A673 (cell line): ENCODE measurements at regions not wholly inside any gene's neighbourhood (a gene's known extent, or its start where the extent isn't known, plus 50 kb on each side); places are given as distances from the start of the nearest gene placed in this dataset.

ENCODE experiments used
- BruUV-seq: library from RNA; stranded (reverse); fragments of 400-500 nt; replicated peaks from 2 replicates; lab custom pipeline; 2021; lab: Mats Ljungman, UMichigan
- CTCF ChIA-PET: fragments of 300-600 bp; sonication (Branson Sonifier 250); formaldehyde crosslinking; loops from one replicate; lab custom pipeline; 2022; ENCODE audit warnings: antibody characterized with exemption; lab: Charles Lee
- POLR2A ChIA-PET: fragments of 300-600 bp; sonication (Branson Sonifier 250); formaldehyde crosslinking; loops from one replicate; lab custom pipeline; 2022; ENCODE audit warnings: antibody characterized with exemption; ENCODE audit not compliant: low non-redundant PET; lab: Charles Lee
- DNase-seq: peaks from one replicate; pipeline ENCODE4 v3.0.0-alpha.2; 2015; ENCODE audit warnings: low spot score
- H3K27ac ChIP-seq: fragments of 200-600 bp; sonication (generic); 2 replicates; pipeline ENCODE4 v1.5.1; 2016; ENCODE audit warnings: mixed run types, low read depth, mild to moderate bottlenecking, mixed read lengths, antibody characterized with exemption, low read length; ENCODE audit not compliant: poor library complexity, severe bottlenecking
- H3K27me3 ChIP-seq: fragments of 200-600 bp; sonication (generic); replicated peaks from 2 replicates; pipeline ENCODE4 v1.6.1; 2017; ENCODE audit warnings: mixed run types, low read depth, mild to moderate bottlenecking, mixed read lengths, antibody characterized with exemption, low read length; ENCODE audit not compliant: insufficient read depth, poor library complexity
- H3K36me3 ChIP-seq: fragments of 200-600 bp; sonication (generic); 2 replicates; pipeline ENCODE4 v1.6.1; 2016; ENCODE audit warnings: mixed run types, mild to moderate bottlenecking, mixed read lengths, antibody characterized with exemption, low read length; ENCODE audit not compliant: insufficient read depth, poor library complexity, severe bottlenecking
- H3K4me1 ChIP-seq: fragments of 200-600 bp; sonication (generic); 2 replicates; pipeline ENCODE4 v1.6.1; 2017; ENCODE audit warnings: mixed run types, mild to moderate bottlenecking, mixed read lengths, antibody characterized with exemption, low read length; ENCODE audit not compliant: insufficient read depth, poor library complexity, severe bottlenecking
- H3K4me3 ChIP-seq: fragments of 200-600 bp; sonication (generic); 2 replicates; pipeline ENCODE4 v1.5.1; 2016; ENCODE audit warnings: low read depth, mixed run types, mild to moderate bottlenecking, mixed read lengths, low read length; ENCODE audit not compliant: poor library complexity, severe bottlenecking
- H3K9me3 ChIP-seq: fragments of 200-600 bp; sonication (generic); 2 replicates; pipeline ENCODE4 v1.6.1; 2016; ENCODE audit warnings: mixed run types, low read depth, mild to moderate bottlenecking, mixed read lengths, antibody characterized with exemption, low read length; ENCODE audit not compliant: poor library complexity, severe bottlenecking
- EZH2 ChIP-seq: fragments of 200-600 bp; sonication (generic); IDR thresholded peaks from 2 replicates; pipeline ENCODE4 v1.6.1; 2017; ENCODE audit warnings: borderline replicate concordance, low read depth, mild to moderate bottlenecking, mixed read lengths, antibody characterized with exemption, low read length; ENCODE audit not compliant: poor library complexity, severe bottlenecking
- intact Hi-C: fragments of 100-400 bp; cut with micrococcal nuclease; formaldehyde crosslinking; loops from one replicate; pipeline ENCODE4 v1.10.0; 2022; ENCODE audit not compliant: unreplicated experiment
- TF ChIP-seq, protein P1 (sequence below): fragments of 300-800, 200-600 bp; sonication (generic); conservative IDR thresholded peaks from 2 replicates; pipeline ENCODE4 v1.5.1; 2017; ENCODE audit warnings: low read depth, mild to moderate bottlenecking, antibody characterized with exemption, low read length, moderate library complexity, mixed read lengths

DNA sequence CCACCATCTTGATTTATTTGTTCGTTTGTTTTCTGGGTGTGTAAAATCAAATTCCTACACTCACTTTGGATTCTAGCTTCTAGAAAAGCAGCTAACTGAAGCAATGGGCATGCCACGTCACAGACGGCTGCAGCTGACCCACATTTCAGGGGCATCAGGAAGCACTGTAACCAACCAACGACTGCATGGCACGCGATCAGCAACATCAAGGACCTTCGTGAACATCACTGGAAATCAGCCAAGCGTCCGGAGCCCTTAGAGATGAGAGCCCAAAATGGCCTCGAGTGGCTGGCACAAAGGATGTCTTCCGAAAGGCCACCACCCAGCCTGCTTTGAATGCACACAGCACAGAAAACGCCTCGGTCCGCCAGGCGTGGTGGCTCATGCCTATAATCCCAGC, 191.1 kb downstream of the OLFM1 start:
- TF ChIP-seq, protein P1, sequence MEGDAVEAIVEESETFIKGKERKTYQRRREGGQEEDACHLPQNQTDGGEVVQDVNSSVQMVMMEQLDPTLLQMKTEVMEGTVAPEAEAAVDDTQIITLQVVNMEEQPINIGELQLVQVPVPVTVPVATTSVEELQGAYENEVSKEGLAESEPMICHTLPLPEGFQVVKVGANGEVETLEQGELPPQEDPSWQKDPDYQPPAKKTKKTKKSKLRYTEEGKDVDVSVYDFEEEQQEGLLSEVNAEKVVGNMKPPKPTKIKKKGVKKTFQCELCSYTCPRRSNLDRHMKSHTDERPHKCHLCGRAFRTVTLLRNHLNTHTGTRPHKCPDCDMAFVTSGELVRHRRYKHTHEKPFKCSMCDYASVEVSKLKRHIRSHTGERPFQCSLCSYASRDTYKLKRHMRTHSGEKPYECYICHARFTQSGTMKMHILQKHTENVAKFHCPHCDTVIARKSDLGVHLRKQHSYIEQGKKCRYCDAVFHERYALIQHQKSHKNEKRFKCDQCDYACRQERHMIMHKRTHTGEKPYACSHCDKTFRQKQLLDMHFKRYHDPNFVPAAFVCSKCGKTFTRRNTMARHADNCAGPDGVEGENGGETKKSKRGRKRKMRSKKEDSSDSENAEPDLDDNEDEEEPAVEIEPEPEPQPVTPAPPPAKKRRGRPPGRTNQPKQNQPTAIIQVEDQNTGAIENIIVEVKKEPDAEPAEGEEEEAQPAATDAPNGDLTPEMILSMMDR: no peak
- TF ChIP-seq EZH2: no peak
- Histone ChIP-seq H3K27me3 (no peaks in the 10 kb centered on the region), H3K4me1 (peaks cover 12% of the 10 kb centered on the region), H3K9me3 (no peaks in the 10 kb centered on the region), H3K36me3 (no peaks in the 10 kb centered on the region), H3K27ac (no peak overlapping the region), H3K4me3 (no peak overlapping the region)
- POLR2A ChIA-PET: no interaction called here
- DNase-seq: no peak
- BruUV-seq: no TSS peak
- CTCF ChIA-PET: no interaction called here
- intact Hi-C loops: no loop called here

DNA sequence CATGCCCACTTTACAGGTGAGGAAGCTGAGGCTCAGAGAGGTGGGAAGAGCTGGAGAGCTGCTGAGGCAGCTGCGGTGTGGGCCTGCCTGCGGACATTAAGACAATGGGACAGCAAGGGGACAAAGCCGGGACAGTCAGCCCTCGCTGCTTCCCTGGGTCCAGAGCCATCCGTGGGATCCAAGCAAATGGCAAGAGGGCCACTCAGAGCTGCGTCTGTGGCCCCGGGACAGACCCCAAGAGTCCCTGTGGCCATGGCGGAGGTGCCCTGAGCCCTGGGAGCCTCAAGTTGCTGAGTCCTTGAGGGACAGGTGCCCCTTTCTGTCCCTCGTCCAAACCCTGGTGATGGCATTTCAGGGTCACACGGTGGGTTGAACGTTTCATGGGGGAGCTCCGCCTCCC, 191.9 kb downstream of the OLFM1 start:
- Histone ChIP-seq H3K27me3 (no peaks in the 10 kb centered on the region), H3K9me3 (no peaks in the 10 kb centered on the region), H3K4me1 (peaks cover 10% of the 10 kb centered on the region), H3K27ac (no peak overlapping the region), H3K4me3 (no peak overlapping the region), H3K36me3 (no peaks in the 10 kb centered on the region)
- intact Hi-C loops: no loop called here
- BruUV-seq: no TSS peak
- no peak for TF ChIP-seq EZH2
- TF ChIP-seq, protein P1: no peak
- DNase-seq: no peak
- ChIA-PET CTCF (no interaction called here), POLR2A (no interaction called here)

DNA sequence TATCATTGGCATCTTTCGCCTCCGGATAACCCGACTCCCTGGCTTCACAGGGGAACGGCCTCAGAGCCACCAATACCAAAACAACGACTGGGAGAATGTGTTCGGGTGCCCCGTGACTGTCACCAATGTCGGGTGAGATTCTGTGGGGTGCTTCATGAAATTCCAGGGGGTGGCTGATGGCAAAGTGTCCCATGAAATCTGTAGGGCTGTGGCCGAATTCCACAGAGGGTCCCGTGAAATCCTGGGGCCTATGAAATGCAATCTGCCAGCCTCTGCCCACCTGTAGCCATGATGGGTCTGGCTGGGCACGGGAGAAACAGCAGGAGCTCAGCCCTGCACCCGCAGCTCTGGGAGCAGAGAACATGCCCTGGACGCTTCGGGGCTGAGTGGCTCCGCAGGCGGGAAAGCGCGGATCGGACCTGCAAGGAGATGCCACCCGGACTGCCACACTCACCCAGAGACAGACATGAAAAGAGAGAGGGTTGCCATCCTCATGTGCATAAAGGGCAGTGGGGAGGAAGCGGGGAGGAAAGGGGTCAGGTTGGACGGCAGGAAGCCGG, 192.4 kb downstream of the OLFM1 start:
- Histone ChIP-seq H3K36me3 (no peaks in the 10 kb centered on the region), H3K27me3 (no peaks in the 10 kb centered on the region), H3K27ac (no peak overlapping the region), H3K4me3 (no peak overlapping the region), H3K9me3 (no peaks in the 10 kb centered on the region), H3K4me1 (peaks cover 10% of the 10 kb centered on the region)
- no peak for TF ChIP-seq EZH2
- TF ChIP-seq, protein P1: no peak
- intact Hi-C loops: loop anchor here (5.0 kb wide), 1 partner anchor 52 kb away; no protein-coding TSS in a partner anchor
- POLR2A ChIA-PET: no interaction called here
- BruUV-seq: no TSS peak
- CTCF ChIA-PET: no interaction called here
- no peak for DNase-seq
